Superior temporal gyrus (tissue), 1 donor: ENCODE measurements at regions not wholly inside any gene's neighbourhood (a gene's known extent, or its start where the extent isn't known, plus 50 kb on each side); places are given as distances from the start of the nearest gene placed in this dataset.

Source experiments
- DNase-seq: peaks from one replicate; pipeline ENCODE4 v3.0.0-alpha.2; 2016; ENCODE audit errors: extremely low spot score

DNA sequence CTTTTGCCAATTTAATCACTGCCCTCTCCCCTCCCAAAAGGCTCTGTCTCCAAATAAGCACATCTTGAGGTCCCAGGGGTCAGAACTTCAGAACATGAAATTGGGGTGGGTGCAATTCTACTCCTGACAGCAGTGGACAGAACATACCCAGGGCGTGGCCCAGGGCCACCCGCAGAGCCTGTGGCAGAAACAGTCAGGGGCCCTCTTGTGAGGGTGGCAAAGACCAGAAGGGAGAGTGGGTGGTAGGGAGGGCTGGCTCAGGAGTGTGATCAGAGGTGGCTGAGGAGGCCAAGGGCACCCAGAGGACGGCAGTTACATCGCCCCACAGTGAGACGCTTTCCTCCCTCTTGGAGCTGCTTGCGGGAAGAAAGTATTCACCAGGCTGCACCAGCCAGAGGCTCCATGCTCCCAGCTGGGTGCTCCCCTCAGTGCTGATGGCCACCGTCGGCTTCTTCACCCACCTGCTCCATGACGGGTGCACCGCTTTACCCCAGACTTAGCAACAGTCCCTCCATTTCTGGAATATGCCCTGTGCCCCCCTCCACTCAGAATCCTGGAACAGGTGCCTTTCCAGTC lies 1388.0 kb downstream of the BRD1 start:
- DNase-seq = no peak

DNA sequence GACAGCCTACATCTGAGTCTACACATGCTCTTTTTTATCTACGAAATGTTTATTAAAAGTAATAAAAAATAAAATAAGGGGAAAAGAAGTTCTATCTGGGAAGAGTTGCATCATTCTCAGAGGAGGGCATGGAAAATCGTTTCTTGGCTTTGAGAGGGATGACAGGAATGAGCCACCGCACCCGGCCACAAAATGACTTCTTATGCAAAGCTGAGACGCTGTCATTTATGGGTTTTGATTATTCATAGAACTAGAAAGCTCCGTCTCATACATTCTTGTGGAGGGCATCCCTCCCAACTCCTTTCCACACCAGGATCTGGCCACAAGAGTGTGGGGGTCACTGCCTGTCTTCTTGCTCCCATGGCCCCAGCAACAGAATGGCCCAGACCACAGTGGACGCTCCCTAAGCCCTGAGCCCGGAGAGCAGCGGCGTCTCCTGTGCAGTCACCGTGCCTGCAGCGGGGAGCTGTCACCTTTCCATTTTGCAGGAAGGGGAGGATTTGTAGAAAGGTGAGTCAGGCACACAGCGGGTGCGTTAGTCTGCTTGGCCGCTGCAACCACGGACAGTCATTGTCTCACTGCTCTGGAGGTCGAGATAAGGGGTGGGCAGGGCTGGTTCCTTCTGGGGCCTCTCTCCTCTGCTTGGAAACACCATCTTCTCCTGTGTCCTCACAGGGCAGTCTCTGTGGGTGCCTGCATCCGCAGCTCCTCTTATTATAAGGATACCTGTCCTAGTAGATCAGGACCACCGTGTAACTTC lies 1388.7 kb downstream of the BRD1 start:
- DNase-seq = no peak

DNA sequence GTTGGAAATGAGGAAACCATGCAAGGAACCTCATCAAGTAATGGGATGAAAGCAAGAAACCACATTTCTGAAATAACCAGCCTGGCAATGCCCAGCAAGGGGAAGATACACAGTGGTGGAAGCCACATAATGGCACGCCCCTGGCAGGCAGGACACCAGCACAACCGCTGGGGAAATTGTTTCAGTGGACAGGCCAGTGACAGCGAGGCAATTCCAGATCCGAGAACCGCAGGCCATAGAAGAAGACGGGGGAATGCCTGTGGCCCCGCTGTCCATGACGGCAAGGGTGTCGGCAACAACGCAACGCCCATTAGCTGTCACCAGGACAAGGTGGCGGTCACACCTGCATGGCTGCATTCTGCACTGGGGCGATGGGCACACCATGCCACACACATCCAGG lies 1389.6 kb downstream of the BRD1 start:
- DNase-seq = no peak

DNA sequence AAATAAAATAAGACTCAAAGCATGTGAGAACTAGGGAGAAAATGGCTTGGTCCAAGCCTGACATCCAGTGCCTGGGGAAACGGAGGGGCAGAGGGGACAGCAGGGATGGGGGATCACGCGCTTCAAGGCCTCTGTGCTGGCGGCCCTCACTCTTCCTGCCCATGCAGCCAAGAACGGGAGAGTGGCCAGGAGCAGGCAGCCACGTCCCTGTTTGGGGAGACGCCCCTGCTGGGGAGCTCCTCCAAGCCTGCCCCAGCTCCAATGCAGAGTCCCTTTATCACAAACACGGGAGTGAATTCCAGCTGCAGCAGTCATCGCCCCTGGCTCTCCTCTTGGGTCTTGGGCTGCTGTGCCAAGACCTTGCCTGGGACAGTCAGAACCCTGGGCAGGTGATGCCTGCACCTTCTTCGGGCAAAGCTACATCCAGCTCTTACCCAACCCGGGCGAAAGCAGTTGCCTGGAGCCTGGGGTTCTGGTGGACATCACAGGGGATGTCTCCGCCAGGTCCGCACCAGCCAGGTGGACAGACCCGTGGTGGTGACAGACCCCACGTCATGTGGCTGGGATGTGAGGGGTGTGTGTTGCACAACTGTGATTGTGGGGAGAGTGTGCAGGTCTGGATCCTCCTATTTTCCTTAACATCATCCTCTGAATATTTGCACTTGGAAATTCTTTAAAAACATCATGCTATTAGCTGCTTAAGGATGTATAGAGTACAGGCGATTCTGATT lies 1391.3 kb downstream of the BRD1 start:
- DNase-seq = no peak

DNA sequence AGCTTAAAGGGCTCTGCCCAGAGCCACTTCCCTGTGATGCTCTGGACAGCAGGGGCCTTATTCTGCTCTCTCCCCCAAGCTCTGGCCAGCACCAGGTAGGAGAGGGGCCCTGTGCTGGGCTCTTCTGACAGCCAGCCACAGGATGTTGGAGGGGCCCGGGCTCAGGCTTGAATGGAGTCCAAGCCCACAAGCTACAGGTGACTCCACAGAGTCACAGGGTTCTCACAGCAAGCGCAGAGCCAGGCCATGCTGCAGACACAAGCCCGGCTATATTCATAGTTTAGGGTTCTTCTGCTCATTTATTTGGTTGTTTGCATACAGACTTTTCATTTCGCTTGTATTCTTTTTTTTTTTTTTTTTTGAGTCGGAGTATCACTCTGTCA lies 1392.8 kb downstream of the BRD1 start:
- DNase-seq = no peak

DNA sequence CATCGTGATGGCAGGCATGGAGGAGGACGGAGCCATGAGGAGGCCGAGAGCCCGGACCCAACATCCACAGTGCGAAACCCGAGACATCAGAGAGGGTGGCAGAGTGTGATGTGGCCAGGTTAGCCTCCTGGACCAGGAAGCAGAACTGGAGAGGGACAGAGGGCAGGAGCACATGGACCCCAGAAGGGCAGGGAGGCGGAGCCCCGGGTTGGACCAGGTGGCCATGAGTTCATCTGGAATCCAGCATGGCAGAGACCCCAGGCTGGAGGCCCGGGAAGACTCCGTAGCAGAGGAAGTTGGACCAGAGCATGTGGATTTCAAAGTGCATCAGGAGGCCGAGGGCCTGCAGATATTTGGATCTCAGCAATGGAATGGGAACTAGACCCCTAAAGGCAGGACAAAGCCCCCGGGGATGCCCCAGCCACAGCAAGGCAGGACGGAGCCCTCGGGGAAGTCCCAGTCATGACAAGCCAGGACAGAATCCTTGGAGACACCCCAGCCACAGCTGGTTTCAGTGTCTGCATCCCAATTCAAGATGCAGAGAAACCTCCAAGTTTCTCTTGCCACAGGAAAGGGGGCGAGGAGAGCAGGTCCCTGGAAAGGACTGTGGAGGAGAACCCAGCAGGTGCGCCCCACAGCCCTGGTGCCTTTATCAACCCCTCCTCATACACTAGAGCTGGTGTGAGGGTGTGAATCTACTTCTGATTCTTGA lies 1393.4 kb downstream of the BRD1 start:
- DNase-seq = no peak

DNA sequence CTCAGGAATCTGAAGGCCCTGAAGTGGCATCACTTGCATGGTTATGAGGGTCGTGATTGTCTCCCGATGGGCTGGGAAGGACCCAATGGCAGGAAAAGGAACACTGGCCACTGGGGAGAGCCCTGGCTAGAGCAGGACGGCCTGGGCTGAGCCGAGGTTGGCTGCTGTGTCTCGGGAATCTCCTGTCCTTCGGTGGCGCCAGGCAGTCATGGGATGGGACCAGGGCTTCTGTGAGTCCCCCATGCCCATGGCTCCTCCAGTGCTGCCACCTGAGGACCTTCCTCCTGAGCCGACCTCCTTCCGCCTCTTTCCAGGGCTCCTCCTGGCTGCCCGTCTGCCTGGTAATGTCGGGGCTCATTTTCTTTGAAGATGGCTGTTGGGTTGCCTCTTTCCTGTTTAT lies 1394.0 kb downstream of the BRD1 start:
- no peak for DNase-seq

DNA sequence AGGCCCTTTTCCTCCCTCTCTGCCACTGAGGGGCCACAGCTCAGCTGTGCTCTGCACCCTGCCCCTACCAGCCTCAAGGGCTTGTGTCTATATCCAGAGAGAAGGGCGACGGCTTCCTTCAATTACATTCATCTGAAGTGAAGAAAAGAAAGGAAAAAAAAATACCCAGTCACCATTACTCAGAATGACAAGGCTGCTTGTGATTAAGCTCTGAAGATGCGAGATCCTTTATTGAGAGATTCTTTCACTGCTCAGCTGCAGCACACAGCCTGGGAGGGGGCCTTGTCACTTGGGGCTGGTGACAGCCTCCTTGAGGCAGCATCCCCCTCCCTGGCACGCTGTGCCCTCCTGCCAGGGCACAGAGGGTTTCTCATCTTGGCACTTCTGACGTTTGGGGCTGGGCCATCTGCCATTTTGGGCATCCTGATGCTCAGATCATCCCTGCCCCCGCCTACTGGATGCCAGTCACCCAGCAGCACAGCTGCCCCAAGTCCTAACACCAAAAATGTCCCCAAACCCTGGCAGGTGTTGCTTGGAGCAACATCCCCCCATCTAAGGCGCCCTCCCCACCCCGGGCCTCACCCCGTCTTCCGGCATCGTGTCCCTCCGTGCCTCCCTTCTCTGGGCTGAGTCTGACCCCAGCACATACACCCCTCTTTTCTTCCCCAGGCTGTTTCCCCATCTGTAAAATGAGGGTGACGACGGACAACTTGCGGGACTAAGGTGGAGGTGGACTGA lies 1394.7 kb downstream of the BRD1 start:
- no peak for DNase-seq

DNA sequence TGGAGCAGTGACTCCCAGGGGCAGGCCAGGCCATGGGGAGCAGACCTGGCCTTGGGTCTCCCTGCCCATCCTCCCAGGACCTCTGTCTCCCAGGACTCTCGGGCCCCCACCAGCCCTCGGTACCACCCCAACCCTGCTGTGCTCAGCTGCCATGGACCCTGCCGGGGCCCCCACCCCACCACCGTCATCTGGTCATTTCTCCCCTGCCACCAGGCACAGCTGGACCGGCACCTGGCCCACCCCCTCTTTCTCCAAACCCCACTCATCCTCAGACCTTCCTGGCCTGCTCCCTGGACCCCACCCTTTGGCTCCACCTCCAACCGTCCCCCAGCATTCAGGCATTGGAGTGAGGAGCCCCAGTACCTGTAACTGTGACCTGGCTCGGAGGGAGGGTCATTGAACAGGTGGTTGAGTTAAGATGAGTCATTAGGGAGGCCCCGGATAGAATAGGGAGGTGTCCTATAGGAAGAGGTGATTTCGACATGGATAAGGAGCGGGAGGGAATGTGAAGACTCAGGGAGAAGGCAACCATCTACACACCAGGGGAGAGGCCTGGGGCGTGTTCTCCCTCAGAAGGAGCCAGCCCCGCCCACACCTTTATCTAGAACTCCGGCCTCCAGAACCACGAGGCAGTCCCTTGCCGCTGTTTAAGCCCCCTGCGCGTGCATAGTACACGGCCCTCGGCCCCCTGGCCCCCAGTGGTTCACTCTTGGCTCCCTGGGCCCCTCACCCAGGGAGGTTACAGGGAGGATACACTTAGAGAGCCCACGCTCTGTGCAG lies 1395.9 kb downstream of the BRD1 start:
- DNase-seq = no peak

DNA sequence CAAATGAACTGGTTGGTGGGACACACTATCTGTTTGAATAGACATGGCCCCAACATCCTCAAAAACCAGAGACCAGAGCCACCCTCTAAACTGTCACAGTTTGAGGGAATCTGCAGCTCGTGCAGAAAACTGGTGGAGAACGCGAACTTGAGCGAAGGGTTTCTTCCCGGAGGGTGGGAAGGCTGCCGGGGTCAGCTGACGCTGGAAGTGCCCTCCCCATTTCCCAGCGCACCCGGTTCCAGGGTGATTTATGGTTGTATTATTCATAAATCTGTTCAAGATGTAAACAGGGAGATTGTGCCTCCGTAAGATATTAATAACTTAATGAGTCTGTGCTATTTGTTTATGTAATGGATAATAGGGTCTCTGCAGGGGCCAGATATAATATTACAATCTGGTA lies 1396.7 kb downstream of the BRD1 start:
- DNase-seq = no peak

DNA sequence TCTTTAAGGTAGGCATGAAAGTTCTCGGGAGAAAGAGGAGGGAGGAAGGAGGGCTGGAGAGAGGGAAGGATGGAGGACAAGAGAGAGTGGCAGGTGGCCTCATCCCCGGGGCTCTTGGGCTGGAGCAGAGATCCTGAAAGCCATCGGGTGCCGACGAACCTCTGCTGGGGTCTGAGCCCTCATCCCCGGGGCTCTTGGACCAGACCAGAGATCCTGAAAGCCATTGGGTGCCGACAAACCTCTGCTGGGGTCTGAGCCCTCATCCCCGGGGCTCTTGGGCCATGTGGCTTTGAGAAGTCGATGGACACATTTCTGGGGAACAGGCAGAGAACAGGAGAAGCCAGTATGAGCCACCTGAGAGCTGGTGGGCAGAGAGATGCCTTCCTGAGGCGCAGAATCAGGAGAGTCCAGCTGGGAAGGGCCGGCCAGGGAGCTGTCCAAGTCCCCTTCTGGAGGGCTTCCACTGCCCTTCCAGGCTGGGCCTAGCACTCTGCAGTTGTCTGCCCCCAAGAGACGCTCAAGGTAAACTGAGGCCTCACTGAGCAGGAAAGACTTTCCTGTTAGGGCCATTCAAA lies 1398.1 kb downstream of the BRD1 start:
- no peak for DNase-seq

DNA sequence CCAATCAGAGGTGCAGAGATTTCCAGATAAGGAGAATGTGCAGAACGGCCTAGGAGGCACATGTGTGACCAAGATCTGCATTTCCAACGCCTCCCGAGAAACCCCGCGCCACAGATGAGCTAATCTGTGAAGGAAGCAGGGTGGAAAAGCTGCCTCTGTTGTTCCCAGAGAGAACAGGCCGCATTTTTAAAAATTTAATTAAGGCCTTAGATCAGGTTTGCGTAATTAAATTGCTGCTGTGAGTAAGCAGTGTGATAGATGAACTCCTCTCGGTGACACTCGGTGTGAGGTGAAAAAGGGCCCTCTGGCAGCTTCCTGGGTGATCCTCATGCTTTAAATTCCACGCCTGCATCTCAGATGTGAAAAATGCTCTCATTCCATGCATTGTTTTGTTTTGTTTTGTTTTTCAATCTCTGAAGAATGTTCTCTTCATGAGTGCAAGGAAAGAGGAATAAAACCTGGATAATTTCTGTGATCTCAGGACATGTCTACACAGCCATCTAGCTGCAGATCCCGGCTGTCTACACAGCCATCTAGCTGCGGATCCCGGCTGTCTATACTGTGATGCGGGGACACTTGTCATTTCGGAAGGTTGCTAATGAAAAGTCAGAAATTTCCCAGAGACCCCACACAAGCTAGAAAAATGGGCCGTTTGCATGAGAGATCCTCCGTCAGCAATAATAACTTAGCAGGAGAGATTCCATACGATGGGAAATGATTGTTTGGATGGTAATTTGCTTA lies 1398.9 kb downstream of the BRD1 start:
- DNase-seq = no peak

DNA sequence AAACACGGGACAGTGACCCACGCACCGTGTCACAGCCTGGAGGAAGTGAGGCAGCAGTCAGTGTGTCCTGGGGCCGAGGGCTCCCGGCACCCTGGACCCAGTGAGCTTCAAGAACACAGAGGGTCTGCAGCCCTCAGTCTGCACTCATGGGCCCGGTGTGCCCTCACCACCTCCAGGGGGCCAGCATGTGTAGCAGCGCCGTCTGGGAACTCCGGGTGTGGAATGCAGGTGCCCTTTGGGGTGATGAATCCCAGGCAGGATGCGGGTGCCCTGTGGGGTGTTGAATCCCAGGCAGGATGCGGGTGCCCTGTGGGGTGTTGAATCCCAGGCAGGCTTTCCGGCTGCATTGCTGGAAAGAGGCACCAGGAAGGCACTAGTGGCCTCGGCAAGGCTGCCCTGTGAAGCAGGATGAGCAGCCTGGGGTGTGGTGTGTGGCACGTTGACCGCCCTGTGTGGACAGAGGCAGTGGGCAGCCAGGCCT lies 1399.9 kb downstream of the BRD1 start:
- DNase-seq = no peak

DNA sequence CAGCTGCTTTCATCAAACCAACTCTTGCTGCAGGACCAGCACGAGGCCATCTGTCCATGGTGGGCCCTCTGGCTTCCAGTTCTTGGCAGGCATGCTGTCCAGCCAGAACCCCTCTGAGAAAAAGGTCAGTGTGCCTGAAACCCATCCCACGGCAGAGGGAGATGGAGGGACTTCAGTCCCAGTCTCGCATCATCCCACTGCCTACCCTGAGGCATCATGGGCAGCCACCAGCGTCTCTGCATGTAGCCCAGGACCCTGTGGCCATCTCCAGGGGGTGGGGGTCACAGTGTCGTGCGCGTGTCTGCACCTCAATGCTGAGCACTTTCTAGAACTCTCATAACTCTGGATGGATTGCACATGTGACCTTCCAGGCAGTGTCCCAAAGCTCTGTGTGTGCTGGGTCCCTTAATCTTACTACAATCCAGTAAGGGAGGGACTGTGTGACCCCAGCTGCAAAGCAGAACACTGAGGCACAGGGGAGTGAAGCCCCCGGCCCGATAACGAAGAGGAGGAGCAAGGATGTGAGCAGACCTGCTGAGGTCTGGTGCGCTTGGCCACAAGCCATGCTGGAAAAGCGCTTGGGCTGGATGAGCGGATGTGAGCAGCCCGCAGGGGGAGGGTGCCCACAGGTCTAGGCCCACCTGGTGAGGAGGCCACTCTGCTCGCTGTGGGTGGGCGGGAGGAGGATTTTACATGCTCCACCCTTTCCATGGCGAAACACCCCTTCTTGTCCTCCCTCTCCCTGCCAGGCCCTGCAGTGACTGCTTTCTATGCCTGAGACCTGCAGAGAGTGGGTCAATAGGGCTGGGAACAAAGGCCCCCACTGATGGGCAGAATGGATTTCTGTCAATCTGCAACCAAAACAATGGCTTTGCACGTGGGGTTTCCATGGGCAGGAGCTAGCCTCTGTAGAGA lies 1401.0 kb downstream of the BRD1 start:
- no peak for DNase-seq

DNA sequence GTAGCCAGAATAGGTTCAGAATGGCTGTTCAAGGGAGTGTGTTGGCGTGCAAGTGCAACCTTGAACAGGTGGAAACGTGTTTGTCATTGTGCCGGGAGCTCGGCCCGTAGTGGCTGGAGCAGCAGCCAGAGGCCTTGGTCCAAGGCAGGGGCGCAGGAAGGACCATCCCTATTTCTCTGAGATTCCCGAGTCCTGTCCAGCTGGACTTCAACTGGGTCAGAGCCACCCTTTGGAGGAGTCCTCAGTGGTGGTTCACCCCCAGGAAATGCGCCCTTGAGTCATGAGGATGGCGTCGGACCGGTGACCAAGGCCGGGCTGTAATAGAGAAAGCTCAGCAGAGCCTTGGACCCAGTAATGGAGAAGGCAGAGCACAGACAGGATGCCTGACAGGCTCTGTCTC lies 1402.0 kb downstream of the BRD1 start:
- no peak for DNase-seq

DNA sequence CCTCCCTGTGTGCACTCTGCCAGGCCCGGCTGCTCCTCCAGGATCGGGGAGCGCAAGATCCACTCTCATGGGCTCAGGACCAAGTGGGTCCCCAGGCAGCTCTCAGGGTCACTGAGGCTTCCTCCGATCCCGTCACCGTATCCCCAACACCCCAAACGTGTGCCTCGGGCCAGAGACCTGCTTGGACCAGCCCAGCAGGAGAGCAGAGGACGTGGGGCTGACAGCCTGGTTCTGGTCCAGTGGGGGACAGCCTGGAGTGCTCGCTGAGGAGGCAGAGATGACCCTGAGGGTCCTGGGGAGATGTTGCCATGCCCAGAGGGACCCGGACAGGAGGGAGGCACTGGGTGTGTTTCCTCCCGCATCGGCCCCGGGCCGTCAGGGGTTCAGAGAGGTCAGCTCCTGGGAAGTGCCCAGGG lies 1402.6 kb downstream of the BRD1 start:
- no peak for DNase-seq

DNA sequence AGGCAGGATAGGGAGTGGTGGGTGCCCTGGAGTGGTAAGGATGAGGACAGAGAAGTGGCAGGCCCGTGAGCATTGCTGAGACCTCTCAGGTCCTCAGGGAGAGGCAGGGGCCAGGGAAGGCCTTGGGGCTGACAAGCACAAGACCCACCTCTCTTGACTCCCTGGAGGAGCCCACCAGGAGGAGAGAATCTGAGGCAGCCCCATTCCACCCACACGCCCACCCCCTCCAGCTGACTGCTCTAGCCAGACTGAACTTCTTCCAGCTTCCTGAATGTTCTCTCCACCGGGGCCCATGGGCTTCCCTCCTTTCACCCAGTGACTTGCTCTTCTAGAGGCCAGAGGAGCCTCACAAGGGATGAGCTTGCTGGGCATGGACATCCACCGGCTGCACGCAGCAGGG lies 1403.0 kb downstream of the BRD1 start:
- no peak for DNase-seq

DNA sequence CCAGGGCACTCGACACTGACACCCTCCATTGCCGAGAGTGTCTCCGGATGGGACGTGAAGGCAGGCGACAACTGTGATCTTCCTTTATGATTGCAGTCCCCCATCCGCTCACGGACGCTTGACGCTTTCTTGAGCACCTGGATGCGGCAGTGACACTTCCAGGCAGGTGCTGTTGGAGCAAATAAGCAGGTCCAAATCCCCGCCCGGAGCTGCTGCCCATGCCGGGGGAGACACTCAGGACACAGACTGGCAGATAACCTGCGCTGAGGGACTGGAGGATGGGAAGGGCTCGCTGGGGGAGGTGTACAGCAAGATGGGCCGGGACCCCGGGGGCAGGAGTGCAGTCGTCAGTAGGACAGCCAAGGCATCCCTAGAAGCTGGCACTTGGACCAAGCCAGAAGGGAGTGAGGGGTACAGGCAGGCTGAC lies 1403.5 kb downstream of the BRD1 start:
- DNase-seq = no peak

DNA sequence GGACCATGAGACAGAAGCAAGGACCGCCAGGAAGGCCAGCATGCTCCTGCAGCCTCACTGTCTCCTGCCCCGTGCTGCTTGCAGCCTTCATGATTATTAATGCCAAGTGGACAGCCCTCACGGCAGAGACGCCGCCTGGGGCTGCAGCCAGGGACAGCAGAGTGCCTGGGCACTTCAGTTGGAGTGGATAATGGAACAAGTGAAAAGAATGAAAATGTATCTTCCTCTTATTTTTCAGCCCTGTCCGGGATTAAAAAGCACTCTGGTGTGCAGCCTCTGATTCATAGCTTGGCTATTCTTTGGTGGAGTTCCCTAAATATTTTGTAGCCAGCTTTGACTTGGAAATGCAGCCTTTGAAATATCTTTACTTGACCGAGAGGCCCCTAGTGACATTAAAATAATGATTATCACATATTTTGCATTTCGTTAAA lies 1404.2 kb downstream of the BRD1 start:
- DNase-seq = no peak
